NOMO-1 (cell line): ENCODE measurements at regions not wholly inside any gene's neighbourhood (a gene's known extent, or its start where the extent isn't known, plus 50 kb on each side); places are given as distances from the start of the nearest gene placed in this dataset.

Experiments used
- DNase-seq, 2 experiments: peaks; one replicate each; lab custom pipeline; 2025; ENCODE audit not compliant: unreplicated experiment in 2 of 2; lab: John Stamatoyannopoulos, UW

DNA sequence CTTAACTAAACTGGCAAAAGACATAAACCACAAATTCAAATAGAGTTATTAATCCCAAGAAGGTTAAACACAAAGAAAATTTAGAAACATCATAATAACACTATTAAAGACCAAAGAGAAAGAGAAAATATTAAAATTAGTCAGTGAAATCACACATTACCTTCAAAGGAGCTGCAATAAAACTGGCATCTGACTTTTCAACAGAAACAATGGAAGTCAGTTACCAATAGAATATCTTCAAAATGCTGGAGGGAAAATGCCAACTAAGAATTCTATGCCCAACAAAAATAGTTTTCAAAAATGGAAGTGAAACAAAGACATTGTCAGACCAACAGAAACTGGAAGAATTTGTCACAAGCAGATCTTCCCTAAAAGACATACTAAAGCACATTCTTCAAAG, 68.7 kb upstream of the RNF7 start:
- DNase-seq = peak in 1 of 2 experiments; percentile 32

DNA sequence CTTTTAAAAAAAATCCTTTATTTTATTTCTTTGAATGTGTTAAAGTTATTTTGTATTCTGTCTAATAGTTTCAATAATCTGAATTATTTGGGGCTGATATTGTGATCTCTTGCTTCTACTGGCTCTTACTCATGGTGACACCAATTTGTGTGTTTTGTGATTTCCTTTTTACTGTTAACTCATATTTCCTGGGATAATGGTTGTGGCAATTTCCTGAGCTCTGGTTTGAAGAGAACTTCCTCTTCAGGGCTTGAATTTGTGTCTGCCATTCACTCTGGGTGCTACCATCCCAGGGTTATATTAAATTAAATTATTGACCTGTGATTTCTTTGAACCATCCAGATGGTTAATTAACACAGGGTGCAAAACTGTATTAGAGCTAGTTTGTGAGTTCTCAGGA, 60.4 kb upstream of the RNF7 start:
- DNase-seq = peak in 1 of 2 experiments; percentile 29

DNA sequence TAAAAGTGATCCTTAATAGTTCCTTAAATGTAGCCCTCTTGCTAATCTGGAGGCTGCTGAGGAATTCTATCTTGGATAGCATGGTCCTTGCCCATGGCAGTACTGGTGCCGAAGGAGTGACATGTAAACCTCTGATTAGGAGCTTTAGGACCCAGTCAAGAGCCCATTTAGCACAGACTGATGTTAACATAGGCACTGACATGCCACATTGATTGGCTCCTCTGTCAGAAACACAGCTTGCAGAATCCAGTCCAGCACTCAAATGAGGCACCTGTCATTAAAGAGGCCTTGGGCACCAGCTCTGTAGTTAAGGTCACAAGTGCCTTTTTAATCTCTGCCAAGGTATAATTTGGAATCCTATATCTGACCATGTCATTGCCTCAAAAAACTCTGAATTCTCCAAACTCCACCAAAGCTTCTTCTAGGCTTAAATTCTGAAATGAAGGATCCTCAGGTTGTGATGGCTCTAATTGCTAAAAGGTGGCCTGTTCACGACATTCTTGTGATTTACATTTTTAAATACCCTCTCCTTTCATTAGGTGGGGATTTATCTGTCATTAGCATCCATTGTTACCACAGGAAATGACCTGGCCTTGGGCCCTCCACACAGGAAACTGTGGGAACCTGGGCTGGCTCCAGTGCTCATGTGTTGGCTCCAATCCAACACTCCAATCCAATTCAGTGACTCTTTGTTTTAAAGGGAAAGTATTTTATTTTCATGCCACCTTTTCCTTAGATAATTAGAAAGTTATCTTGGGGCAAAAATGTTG, 57.3 kb upstream of the RNF7 start:
- peak in 1 of 2 experiments; percentile 22 for DNase-seq

DNA sequence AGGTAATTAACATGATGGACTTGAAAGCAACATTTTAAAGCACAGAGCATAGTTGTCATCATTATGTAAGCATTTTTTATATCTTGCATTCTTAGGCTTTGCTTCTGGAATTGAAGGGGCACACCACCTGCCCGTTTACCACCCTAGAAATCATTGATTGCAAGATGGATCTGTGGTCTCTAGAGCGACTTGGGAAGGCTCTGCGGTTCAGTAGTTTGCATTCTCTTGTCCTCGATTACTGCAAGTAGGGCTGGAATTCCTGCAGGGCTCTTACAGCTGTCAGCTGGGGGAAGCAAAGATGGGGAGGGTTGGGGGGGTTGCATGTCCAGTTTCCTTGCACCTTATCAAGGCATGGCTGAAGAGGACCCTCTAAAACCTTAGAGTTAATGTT, 56.7 kb upstream of the RNF7 start:
- no peak for DNase-seq

DNA sequence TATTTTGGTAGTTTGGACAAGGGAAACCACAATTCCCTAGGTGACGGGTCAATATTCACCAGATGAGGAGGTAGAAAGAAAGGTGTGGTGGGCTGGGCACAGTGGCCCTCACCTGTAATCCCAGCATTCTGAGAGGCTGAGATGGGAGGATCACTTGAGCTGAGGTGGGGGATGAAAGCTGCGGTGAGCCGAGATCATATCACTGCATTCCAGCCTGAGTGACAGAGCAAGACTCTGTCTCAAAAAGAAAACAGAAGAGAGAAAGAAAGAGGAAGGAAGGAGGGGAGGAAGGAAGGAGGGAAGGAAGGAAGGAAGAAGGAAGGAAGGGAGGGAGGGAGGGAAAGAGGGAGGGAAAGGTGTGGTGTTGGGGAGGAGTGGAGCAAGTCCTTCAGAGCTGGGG, 56.1 kb upstream of the RNF7 start:
- DNase-seq = no peak

DNA sequence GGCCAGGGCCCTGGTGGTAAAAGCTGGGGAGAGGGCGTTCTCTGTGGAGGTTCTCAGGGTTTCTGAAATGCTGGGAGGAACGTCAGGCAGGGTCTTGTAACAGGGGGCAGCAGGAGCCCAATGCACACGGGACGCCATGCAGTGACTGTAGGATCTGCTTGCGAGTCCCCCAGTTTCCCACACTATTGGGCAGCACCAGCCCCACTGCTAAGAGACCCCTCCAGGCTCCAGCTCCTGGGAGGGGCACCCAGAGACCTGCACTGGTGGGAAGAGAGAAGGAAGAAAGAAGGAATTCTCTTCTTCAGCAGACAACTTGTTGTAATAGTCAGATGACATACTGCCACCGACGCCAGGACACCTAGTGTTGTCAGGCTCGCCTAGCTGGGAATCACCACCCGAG, 55.2 kb upstream of the RNF7 start:
- no peak for DNase-seq

DNA sequence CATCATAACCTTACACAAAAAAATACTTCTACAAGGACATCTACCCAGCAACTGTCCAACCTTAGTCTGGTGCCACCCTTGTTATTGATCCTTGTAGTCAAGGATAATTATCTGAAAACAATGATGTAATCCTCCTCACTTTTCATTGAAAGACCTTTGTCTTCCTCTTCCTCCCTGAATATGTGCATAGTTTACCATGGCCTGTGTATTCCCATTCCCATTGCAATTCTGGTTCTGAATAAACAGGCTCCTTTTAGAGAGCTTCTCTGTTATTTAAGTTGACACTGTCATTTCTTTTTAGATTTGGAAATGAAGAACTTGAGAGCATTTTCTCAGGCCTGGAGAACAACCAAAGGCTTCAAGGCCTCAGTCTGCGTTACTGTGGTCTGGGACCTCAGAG, 53.3 kb upstream of the RNF7 start:
- DNase-seq = no peak

DNA sequence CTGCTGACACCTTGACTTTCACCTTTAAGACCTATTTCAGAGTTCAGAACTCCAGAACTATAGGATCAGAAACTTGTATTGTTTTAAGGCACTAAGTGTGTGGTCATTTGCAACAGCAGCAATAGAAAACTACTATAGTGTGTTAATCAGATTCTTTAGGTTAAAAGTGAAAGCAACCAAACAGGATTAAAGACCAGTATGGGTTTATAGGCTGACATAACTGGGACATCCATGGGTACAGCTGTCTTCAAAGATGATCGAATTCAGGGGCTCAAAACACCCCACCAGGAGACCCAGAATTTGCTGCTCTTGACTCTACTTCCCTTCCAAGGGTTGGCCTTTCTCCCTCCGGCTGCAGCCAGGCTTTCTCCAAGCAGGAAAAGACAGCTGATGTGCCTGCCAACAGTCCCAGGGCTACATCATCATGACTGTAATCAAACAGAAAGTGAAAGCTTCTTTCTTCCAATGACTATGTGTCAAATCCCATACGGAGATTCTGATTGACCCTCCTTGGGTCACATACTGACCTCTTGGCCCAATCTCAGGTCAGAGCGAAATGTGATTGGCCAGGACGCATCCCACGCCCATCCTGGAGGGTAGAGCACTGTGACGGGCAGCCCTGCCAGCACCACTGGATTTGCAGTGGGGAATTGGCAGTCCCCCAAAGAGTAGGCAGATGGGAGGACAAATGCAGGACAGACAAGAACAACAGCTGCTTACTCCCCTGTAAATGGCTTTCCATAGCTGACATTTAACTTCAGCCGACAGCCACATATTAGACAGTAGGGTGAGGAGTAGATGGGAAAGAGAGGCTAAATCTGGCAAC, 51.4 kb upstream of the RNF7 start:
- peak in 1 of 2 experiments; percentile 49 for DNase-seq
